A204.1 (cell line): ENCODE measurements at regions not wholly inside any gene's neighbourhood (a gene's known extent, or its start where the extent isn't known, plus 50 kb on each side); places are given as distances from the start of the nearest gene placed in this dataset.

Experiments used
- FAIRE-seq: peaks from 2 replicates; lab custom pipeline; 2012; peaks lifted over from hg19 to GRCh38; lab: Jason Lieb, UNC

DNA sequence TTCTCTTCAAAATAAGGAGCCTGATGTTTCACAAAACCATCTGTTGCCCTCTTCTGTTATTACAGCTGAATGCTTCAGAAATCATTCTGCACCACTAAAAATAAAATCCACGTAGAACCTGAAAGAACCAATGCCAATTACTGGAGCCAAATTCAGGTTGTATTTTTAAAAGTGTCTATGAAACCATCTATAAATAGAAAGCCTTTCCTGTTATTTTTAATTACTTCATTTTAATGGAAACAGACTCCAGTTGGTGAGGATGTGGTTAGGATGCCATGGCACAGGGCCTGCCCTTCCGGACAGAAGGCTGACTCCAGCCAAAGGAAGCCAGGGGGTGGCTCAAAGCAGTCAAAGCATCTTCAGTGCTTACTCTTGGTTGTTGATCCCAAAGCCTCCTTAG, 119.8 kb downstream of the TENT4A start:
- no peak for FAIRE-seq

DNA sequence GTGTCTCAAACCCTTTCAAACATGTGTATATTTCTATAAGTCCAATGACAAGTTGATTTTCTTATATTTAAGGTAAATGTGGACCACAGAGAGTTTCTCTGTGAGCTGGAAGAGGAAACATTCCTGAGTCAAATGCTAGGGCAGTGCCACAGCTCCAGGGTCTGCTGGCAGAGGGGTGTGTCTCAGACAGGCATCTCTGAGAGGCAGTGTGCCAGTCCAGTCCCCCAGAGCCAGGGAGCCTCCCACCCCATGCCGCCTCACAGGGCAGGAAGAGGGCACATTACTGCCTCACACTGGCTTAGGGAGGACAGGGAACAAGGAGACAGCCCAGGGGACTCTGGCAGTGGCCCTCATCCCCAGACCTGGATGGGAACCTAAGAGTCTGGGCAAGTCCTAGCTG, 120.2 kb downstream of the TENT4A start:
- FAIRE-seq: no peak

DNA sequence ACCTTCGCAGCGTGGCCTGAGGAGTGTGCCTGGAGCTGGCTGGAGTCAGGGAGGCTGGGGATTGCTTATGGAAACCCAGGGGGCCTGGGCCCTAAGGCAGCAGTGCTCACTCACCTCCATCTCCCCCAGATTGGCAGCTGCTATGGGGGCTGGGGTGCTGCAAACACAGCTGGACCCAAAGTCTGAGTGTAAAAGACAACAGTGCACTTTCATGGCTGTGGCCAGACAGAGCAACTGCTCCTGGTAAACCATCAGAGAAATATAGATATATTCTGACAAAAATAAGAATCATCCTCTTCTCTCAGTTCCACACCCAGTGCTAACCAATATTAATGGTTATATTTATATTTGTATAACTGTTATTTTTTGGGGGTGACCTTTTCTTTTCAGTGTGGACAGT, 123.9 kb downstream of the TENT4A start:
- no peak for FAIRE-seq

DNA sequence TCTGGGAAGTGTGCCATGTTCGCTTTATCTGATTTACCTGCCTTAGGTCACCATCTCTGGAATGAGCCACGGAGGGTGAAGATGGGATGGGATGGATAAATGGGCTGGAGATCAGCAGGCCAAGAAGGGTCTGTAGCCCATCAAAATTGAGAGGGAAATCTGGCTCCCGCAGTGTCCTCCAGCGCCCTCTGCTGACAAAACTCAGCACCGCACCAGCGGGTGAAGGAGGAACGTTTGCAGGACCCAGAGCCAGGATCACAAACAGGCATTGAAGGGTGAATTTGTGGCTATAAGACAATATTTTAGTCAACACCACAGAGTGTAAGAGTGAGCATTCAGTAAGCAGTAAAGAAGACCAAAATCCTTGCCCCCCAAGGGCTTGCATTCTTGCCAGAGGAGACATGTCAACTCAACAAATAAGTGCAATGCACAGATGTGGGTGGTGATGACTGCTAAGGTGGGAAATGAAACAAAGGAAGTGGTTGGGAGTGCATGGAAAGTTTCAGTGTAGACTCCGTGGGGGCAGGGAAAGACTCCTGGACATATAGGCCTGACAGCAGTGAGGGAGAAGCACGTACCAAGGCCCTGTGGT, 124.4 kb downstream of the TENT4A start:
- no peak for FAIRE-seq

DNA sequence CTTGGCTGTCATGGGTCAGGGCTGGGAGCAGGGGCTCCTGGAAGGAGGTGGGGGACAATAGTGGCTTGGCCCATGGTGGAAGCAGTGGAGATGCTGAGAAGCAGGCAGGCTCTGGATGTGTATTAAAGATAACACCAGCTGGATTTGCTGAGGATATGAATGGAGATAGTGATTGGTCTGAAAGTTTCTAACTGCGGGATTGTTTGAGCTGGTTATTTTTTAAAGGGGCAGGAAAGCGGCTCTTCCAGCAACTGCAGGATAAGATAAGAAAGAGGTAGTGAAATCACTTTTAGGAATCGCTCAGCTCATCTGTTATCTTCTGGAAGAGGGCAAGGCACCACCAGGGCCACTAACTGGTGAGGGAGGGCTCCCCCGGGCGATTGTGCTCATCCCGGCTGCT, 125.5 kb downstream of the TENT4A start:
- FAIRE-seq: no peak

DNA sequence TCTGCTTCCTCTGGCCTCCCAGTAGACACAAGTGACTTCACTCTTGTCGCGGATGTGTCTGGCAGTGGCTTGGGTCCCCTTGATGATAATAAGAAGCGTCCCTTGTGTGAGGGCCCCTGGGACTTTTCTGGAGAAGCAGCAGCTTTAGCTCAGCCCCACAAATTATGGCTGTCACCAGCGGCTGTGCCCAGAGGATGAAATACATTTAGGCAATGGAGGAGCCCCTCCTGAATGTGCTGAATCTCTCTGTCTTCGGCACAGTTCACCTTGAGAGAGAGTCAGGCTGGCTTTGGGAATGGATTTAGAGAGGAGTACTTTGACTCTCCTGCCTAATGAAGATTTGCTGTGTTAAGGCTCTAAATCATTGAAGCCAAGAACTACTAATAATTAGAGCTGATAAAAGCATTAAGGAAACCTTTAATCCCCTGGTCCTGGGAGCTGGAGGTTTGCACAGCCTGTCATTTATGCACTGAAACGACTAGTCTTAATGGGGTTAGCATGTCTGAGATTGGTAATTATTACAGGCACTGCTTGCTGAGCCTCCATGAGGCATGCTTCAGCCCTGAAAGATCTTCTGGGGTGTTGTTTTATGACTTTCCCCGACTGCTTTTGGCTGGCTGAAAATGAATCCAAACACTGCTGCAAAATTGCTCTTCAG, 127.0 kb downstream of the TENT4A start:
- FAIRE-seq: no peak

DNA sequence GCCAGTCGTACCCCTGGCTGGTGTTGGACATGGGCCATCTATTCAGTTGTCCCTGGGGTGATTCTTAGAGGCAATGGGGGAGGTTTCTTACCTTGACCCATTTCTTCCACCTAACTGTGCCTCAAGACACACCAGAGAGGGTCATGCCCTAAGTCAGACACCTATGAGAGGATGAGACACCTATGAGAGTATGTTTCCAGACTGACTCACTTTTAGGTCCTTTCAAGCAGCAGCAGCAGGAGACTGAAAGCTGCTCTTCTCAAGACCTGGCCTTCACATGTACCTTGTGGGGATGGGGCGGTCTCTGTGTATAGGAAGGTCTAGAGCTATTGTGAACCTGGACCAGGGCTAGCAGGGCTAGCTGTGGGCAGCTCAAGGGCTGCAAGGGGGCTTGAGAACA, 130.1 kb downstream of the TENT4A start:
- no peak for FAIRE-seq

DNA sequence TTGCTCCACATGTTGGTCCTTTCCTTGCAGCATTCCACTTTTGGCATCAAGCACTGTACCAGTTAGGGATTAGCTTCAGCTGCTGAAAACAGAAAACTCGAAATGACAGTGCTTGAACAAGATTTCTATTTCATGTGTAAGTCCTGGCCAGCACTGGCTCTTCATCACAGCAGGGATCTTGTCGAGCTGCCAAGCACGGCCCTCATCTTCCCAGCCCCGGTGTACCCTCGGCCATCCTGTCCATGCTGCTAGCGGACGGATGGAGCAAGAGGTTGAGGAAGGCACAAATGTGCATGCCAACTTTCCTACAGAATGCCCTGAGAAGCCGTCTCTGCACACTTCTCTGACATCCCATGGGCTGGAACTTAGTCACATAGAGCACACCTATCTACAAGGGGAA, 130.6 kb downstream of the TENT4A start:
- no peak for FAIRE-seq

DNA sequence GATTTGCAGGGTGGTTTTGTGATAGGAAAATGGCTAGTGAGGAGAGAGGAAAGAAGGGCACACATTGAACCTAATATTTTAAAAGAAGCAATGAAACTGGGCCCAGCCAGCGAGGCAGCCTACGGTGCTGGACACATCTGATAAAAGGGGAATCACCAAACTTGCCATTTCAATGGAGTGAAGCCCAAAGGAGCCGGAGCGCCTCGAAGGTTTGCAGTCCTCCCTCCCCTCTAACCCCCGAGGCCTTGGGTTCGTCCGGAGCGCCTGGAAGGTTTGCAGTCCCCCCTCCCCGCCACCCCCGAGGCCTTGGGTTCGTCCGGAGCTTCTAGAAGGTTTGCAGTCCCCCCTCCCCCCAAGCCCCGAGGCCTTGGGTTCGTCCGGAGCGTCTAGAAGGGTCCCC, 132.6 kb downstream of the TENT4A start:
- FAIRE-seq: no peak

DNA sequence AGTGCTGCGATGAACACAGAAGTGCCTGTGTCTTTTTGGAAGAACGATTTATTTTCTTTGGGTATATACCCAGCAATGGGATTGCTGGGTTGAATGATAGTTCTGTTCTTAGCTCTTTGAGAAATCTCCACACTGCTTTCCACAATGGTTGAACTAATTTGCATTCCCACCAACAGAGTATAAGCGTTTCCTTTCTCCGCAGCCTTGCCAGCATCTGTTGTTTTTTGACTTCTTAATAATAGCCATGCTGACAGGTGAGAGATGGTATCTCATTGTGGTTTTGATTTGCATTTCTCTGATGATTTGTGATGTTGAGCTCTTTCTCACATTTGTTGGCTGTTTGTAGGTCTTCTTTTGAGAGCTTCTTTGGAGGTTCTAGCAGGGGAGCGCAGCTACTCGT, 134.6 kb downstream of the TENT4A start:
- FAIRE-seq: no peak

DNA sequence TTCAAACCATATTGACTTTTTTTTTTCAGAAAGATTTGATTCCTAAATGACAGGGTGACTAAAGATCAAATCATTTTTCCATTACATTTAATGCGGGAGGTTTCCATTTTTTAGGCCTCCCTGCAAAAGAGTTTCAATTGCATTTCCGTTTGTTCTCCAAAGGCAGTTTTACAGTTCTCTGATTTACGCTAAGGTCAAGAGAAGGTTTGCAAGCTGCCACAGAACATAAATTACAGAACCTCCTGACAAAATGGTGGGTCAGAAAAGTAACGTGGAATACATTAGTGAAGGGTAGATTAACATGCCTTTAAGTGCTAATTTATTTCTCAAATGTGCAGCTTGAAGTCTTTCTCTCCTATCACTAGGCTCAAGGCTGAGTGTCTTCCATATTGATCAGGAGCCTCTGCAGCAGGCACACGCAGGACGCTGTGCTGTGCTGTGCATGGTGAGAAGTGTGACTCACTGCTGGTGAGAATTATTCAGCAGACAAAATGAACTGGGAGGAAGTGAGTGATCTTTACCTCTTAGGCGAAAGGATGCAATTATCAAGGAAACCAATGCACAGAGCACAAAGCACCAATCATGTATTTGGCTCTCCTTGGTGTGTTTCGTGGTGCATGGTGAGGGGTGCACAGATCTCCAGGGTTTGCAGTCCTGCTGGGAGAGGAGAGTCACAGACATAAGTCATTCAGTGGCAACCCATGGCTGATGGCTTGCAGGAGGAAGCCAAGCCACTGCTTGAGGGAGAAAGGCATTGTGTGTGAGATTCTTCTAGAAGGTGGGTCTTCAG, 136.3 kb downstream of the TENT4A start:
- no peak for FAIRE-seq

DNA sequence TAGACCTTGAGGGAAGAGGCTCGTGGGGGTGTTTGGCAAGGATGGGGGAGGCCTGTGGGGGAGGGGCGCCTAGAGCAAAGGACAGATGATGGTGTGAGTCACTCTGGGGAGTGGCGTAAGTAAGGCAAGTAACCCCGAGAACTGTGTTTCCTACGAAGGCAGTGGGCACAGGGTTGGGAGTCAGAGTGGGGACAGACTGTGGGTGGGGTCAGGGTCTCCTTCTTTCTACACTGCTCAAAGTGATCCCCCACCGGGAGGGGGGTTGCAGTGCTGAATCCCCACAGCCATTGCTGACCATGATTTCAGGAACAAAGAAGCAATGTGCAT, 136.8 kb downstream of the TENT4A start:
- FAIRE-seq: no peak

DNA sequence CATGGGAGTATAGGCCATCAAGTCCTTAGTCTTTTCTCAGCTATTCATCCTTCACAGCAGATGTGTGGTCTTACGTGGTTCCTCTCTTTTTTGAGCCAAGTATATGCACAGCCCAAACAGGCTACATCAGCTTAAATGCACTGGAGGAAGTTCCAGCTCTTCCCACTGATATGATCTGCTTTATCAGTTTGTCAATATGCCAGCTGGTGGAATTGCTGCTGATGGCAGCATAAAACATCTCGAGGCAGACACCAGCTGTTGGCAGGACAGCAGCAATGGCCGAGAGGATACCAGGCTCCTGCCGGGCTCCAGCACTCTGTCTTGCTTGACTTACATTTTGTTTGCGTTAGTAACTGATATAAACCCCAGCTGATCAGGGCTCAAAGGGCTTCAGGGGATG, 143.4 kb downstream of the TENT4A start:
- no peak for FAIRE-seq

DNA sequence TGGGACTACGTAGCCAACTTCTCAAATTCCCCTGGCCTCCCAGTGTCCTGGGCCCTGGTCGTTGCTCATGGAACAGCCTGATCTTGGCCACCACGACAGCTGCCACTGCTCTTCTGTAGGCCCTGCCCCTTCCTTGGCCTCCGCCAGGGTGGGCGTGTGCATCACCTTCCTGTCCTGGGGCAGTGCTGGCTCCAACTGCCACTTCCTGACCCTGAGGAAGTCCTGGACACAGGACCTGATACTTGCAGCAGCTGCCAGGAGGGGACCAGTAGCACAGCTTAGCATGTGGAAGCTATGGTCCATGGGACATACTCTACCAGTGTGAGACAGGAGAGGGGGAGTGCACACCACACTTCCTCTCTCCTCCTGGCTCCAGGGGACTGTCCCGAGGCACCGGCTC, 145.2 kb downstream of the TENT4A start:
- FAIRE-seq: no peak

DNA sequence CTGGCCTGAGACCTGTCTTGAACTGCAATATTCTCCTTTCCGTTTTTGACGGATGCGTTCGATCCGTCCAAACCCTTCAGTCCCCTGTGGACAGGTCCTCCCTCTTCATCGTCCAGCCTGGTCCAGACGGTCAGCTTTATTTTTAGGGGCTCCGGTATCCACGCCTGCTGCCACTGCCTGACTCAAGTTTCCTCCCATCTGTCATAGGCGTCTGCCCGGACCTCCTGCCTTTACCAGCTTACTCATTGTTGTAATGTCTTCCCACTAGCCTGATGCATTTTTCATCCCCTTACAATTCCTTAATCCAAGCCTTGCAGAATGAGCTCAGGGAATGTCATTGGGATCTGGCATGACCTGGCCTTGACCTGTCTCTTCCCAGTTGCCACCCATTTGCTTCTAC, 145.8 kb downstream of the TENT4A start:
- FAIRE-seq: no peak

DNA sequence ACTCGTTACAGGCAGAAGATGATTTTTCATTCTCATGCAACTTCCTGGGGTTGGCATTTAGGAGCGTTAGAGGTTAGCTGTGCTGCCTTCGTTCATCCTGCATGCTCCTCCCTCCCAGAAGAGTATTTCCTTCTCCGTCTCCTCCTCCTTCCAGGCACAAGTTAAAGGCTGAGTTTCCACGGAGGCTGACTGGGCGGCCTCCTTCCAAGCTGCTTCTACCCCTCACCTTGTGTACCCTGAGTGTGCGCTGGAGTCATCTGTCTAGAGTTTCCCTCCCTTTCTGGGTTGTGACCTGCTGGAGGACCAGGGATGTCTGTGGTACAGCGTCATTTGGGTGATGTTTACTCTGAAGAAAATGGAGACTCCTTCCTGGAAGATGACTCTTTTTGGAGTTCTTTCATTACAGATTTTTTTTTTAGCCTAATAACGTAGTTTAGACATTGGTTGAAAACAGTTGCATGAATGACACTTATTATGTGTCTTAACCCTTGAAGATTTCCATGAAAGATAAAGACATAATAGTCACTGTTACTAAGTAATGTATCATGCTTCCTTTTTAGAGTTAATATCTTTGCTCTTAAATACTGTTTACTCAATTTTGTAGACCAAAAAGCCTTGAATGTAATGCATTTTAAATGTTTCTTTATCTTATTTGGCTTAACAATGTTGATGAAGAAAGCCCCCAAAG, 146.9 kb downstream of the TENT4A start:
- no peak for FAIRE-seq

DNA sequence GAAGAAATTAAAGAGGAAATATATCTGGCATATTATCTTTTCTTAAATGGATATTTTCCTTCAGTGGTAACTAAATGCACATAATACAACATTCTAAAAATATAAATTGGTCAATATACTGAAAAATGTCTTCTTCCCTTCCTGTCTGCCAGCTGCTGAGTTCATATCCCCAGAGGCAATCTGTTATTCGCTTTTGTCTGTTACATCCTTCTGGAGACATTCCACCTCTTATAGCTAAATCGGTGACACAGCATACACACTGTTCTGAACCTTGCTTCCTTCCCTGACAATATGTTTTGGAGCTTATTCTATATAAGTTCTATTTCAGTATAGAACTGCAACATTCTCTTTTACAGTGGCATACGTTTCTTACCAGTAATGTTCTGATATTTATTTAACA, 147.8 kb downstream of the TENT4A start:
- FAIRE-seq: no peak

DNA sequence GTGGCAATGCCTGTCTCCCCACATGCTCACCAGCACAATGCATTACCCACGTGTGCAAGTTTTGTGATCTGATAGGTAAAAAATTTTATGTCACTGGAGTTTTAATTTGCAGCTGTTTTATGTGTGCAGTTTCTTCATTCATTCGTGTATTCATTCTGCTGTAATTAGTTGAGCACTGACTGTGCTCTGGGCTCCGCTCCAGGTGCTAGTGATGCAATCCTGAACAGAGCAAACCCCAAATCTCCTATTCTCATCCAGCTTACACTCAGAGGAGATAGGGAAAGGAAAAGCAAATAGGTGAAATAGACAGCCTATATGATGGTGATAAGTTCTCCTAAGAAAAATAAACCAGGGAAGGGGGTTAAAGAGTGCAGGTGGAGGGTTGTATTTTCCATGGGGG, 148.4 kb downstream of the TENT4A start:
- no peak for FAIRE-seq

DNA sequence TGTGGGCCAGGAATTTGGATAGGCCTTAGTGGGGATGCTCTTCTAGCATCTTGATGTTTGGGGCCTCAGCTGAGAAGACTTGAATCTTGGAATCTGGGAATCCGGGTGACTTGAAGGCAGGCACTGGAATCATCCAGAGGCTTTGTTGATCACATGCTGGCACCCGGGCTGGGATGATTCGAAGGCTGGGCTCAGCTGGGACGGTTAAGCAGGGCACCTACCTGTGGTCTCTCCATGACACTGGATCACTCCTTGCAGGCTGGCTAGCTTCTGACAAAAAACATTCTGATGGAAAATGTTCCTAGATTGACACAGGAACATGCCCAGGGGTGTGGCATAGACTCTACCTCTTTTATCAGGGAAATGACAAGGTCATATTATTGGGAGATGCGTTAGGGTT, 149.1 kb downstream of the TENT4A start:
- no peak for FAIRE-seq

DNA sequence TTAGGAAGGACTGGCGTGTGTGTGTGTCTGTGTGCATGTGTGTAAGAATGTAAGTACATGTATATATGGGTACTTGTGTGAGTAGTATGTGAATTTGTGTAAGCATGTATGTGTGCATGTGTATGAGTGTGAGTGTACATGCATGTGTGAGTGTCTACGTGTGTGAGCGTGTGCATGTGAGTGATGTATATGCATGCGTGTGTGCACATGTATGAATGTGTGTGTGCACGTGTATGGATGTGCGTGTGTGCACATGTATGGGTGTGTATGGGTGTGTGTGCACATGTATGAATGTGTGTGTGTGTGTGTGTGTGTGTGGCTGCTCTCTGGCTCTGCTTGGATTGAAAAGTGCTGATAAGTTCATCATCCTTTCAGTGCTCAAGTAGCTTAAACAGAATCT, 154.5 kb downstream of the TENT4A start:
- no peak for FAIRE-seq

DNA sequence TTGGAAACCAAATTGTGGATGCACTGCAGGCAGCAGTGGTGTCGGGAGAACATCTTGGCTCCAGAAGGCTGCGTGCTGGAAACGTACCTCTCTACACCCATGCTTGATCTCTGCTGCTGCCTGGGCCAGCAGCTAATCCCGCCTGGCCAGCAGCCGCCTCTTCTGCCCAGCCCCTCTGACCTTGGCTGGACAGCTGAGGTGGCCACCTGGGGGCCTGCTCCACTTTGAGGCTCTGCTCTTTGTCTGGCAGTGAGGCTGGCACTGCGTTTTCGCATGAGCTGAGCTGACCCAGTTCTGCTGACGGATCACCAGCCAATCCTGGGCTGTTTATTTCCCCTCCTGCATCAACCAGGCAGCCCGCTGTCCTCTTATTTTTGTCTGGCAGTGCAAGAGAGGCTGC, 154.9 kb downstream of the TENT4A start:
- FAIRE-seq: no peak

DNA sequence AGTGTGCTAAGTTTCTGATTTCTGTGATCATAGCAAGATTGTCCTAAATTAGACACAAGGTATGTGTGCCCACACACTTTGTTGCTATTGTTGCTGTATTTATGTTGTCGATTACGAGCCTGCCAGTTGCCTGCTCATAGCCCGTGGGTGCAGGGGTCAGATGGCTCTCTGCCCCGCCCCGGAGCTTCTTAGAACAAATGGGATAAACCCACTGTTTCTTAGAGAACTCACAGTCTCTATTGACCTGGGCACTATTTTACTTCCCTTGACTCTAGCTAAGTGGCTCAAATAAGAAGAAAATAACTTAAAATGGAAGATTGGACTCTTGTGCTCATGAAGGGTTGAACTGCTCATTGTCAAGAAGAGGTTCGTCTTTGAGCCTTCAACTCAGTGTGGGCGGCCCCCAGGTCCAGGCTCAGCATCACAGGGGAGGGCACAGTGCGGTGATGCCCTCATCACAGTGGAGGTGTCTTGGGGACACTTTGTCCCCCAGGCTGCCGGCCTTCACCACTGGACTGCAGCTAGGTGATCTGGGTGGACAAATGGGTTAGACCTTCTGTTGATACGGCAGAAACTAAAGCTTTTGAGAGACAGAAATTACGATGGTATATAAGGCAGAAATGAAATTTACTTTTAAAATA, 155.5 kb downstream of the TENT4A start:
- no peak for FAIRE-seq

DNA sequence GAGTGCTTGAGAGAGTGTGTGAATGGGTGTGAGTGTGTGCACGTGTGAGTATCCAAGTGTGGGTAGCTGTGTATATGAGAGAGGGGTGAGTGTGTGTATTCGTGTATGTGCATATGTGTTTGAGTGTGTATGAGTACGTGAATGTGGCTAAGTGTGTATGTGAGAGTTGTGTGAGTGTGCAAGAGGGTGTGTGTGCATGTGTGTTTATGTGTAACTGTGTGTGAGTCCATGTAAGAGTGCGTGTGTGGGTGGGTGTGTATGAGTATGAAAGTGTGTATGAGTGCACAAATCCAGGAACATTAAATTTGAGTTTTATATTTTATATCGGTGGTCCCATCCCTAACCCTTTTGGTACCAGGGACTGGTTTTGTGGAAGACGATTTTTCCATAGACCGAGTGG, 156.4 kb downstream of the TENT4A start:
- no peak for FAIRE-seq
